Lower leg skin (tissue), 4 donors: ENCODE measurements at regions not wholly inside any gene's neighbourhood (a gene's known extent, or its start where the extent isn't known, plus 50 kb on each side); places are given as distances from the start of the nearest gene placed in this dataset.
"Not testable (repeated sequence)": the region's sequence is repeated elsewhere in the genome, so short reads cannot be mapped to it uniquely, and the experiment has no call there.

ENCODE experiments used
- DNase-seq, 2 donors: peaks; one replicate each; pipeline ENCODE4 v3.0.0-alpha.2; 2019; ENCODE audit warnings: low spot score in 2 of 2
- H3K4me3 ChIP-seq: fragments of 200-600 bp; sonication (generic); 2 replicates; pipeline ENCODE4 v1.5.1; 2017; ENCODE audit warnings: mild to moderate bottlenecking, low read depth; ENCODE audit not compliant: poor library complexity, severe bottlenecking
- CTCF ChIP-seq, 3 donors: fragments of 450-650 bp; IDR thresholded peaks; one replicate each; pipeline ENCODE4 v1.5.1; 2016; ENCODE audit warnings: antibody characterized with exemption in 3 of 3, mild to moderate bottlenecking in 3 of 3, moderate library complexity in 2 of 3
- POLR2A ChIP-seq, 2 donors: fragments of 450-650 bp; IDR thresholded peaks; one replicate each; pipeline ENCODE4 v1.6.1; 2016 to 2017; ENCODE audit warnings: antibody characterized with exemption in 2 of 2, mild to moderate bottlenecking in 1 of 2, moderate library complexity in 1 of 2
- WGBS, 2 donors: methylation state at CpG; one replicate each; pipeline ENCODE4 v1.1.5; 2018; 5-methylcytosine and 5-hydroxymethylcytosine counted together
- intact Hi-C: fragments of 100-400 bp; cut with DNase I; formaldehyde crosslinking; loops from one replicate; pipeline ENCODE4 v1.15.0; 2023; ENCODE audit warnings: low total_unique reads

GRCh38 chr3:194879991-194880939 is 194.6 kb downstream of the FAM43A start:
- WGBS, 2 donors: 30 to 31% methylated on average over 12 of the region's 12 CpGs

GRCh38 chr3:194880940-194881925 is 195.6 kb downstream of the FAM43A start:
- DNase-seq: no peak
- TF ChIP-seq CTCF (IDR thresholded peaks at IDR 0.05) (no peak), POLR2A (IDR thresholded peaks at IDR 0.05) (no peak)
- intact Hi-C loops: no loop called here
- WGBS, 2 donors: 69 to 74% methylated on average over 12 of the region's 12 CpGs
- H3K4me3 ChIP-seq: no peak overlapping the region

More at GRCh38 chr3:194879991-194880939, 194.6 kb downstream of the FAM43A start:
- DNase-seq: peak in 1 of 2 donors; percentile 92
- intact Hi-C loops: no loop called here
- TF ChIP-seq CTCF (IDR thresholded peaks at IDR 0.05) (no peak), POLR2A (IDR thresholded peaks at IDR 0.05) (no peak)
- H3K4me3 ChIP-seq: no peak overlapping the region

- intact Hi-C loops: no loop called here
- H3K4me3 ChIP-seq: no peak overlapping the region
- no peak for DNase-seq
- 70 to 75% methylated on average over 6 of the region's 6 CpGs for WGBS, 2 donors
- TF ChIP-seq POLR2A (IDR thresholded peaks at IDR 0.05): no peak
- TF ChIP-seq CTCF (IDR thresholded peaks at IDR 0.05): no peak
Measured at GRCh38 chr3:194884649-194885315, 199.1 kb downstream of the FAM43A start.

- intact Hi-C loops: no loop called here
- WGBS, 2 donors: 92 to 94% methylated on average over 2 of the region's 2 CpGs
- H3K4me3 ChIP-seq: no peak overlapping the region
- TF ChIP-seq POLR2A (IDR thresholded peaks at IDR 0.05) (no peak), CTCF (IDR thresholded peaks at IDR 0.05) (no peak)
- no peak for DNase-seq
Measured at GRCh38 chr3:194885766-194886165, 200.1 kb downstream of the FAM43A start.

GRCh38 chr3:194886836-194887235 is 201.2 kb downstream of the FAM43A start:
- no peak overlapping the region for H3K4me3 ChIP-seq
- DNase-seq: no peak
- WGBS, 2 donors: 95 to 100% methylated on average over 2 of the region's 2 CpGs
- no peak for TF ChIP-seq CTCF (IDR thresholded peaks at IDR 0.05)
- no peak for TF ChIP-seq POLR2A (IDR thresholded peaks at IDR 0.05)
- intact Hi-C loops: no loop called here

- WGBS, 2 donors: 83 to 88% methylated on average over 3 of the region's 3 CpGs
- H3K4me3 ChIP-seq, intact Hi-C loops, DNase-seq: not testable (repeated sequence)
Measured at GRCh38 chr3:194888062-194888461, 202.4 kb downstream of the FAM43A start.
